ENCODE measurements at regions not wholly inside any gene's neighbourhood (a gene's known extent, or its start where the extent isn't known, plus 50 kb on each side); places are given as distances from the start of the nearest gene placed in this dataset.

DNA sequence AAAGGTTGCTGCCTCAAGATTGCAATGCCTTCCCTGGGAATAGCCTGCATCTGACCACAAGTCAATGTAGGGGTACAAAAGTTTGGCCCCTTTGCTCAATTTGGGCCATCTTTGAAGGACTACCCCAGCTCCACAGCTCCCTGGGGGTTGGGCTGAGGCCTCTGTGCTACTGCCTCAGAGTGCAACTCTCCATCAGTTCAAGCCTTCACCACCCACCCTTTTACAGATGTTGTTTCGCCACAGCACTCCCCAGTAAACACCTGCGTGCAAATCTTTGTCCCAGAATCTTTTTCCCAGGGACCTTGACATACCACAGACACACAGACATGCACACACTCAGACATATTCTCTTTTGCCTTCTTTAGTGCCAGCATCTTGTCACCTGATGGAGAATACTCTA, 66.0 kb upstream of the ANKRD1 start:
- TF ChIP-seq GATA2 (IDR thresholded peaks at IDR 0.05; ENCODE audit: low read depth, low read length) (no peak), GATA3 (IDR thresholded peaks at IDR 0.05; ENCODE audit: low read depth, low read length) (no peak)
